Naive thymus-derived CD8-positive, alpha-beta T cell (primary cell): ENCODE measurements at regions not wholly inside any gene's neighbourhood (a gene's known extent, or its start where the extent isn't known, plus 50 kb on each side); places are given as distances from the start of the nearest gene placed in this dataset.

Experiments used
- ATAC-seq, 2 donors: fragments of 150-1000 bp; cut with Tn5 transposase in 1 of 2; sonication (Bioruptor Pico), chemical (Tn5 transposase) in 1 of 2; 1 replicate in 1 of 2; 2 replicates in 1 of 2; pipeline ENCODE4 v1.10.0; 2021; ENCODE audit warnings: mild to moderate bottlenecking in 2 of 2, moderate library complexity in 2 of 2
- POLR2A ChIA-PET: fragments of 350-600 bp; sonication (Branson Sonifier 250); formaldehyde crosslinking; loops from one replicate; lab custom pipeline; 2021; ENCODE audit warnings: antibody characterized with exemption; lab: Charles Lee
- DNase-seq, 10 donors: peaks; one replicate each; pipeline versions ENCODE4 v3.0.0 to v3.0.0-alpha.2; 2020 to 2022
- H3K27ac Mint-ChIP-seq, 10 donors: one replicate each; pipeline ENCODE4 v1.8.0; 2020 to 2022; ENCODE audit warnings: mild to moderate bottlenecking in 10 of 10, mixed read lengths in 10 of 10, moderate library complexity in 4 of 10, inconsistent platforms in 1 of 10
- H3K27me3 Mint-ChIP-seq, 5 donors: one replicate each; pipeline ENCODE4 v1.8.0; 2021 to 2022; ENCODE audit warnings: mixed read lengths in 5 of 5
- H3K36me3 Mint-ChIP-seq, 3 donors: one replicate each; pipeline ENCODE4 v1.8.0; 2020 to 2022; ENCODE audit warnings: mixed read lengths in 3 of 3, mild to moderate bottlenecking in 2 of 3, inconsistent platforms in 1 of 3
- H3K4me1 Mint-ChIP-seq, 4 donors: one replicate each; pipeline ENCODE4 v1.8.0; 2021 to 2022; ENCODE audit warnings: mixed read lengths in 4 of 4
- H3K4me3 Mint-ChIP-seq, 10 donors: one replicate each; pipeline ENCODE4 v1.8.0; 2020 to 2022; ENCODE audit warnings: mild to moderate bottlenecking in 10 of 10, mixed read lengths in 10 of 10, moderate library complexity in 6 of 10, inconsistent platforms in 1 of 10
- H3K9me3 Mint-ChIP-seq, 9 donors: one replicate each; pipeline ENCODE4 v1.8.0; 2020 to 2022; ENCODE audit warnings: mixed read lengths in 9 of 9, mild to moderate bottlenecking in 3 of 9, inconsistent platforms in 1 of 9, moderate library complexity in 1 of 9

- Mint-ChIP-seq H3K4me3 (no peak overlapping the region), H3K27ac (no peak overlapping the region), H3K27me3 (peaks cover 0 to 4% (median 0%) of the 10 kb centered on the region in 5 donors), H3K36me3 (peaks cover 0 to 8% (median 4%) of the 10 kb centered on the region in 3 donors), H3K9me3 (peaks cover 0 to 15% (median 6%) of the 10 kb centered on the region in 9 donors), H3K4me1 (no peaks in the 10 kb centered on the region)
- DNase-seq = no peak
- ATAC-seq = no peak
- POLR2A ChIA-PET = no interaction called here
Measured at GRCh38 chr1:10848109-10848684, 51.8 kb upstream of the CASZ1 start.

- no peaks in the 10 kb centered on the region for H3K4me1 Mint-ChIP-seq
- H3K27me3 Mint-ChIP-seq = peaks cover 0 to 4% (median 0%) of the 10 kb centered on the region in 5 donors
- H3K27ac Mint-ChIP-seq = no peak overlapping the region
- DNase-seq (no peak), ATAC-seq (no peak)
- H3K9me3 Mint-ChIP-seq = peaks cover 0 to under 1% (median 0%) of the 10 kb centered on the region in 9 donors
- H3K4me3 Mint-ChIP-seq = no peak overlapping the region
- H3K36me3 Mint-ChIP-seq = no peaks in the 10 kb centered on the region
- POLR2A ChIA-PET = no interaction called here
Measured at GRCh38 chr1:10850026-10850425, 53.6 kb upstream of the CASZ1 start.

- no peak for ATAC-seq
- H3K36me3 Mint-ChIP-seq = no peaks in the 10 kb centered on the region
- no peak overlapping the region for H3K27ac Mint-ChIP-seq
- peaks cover 0 to 2% (median 0%) of the 10 kb centered on the region in 9 donors for H3K9me3 Mint-ChIP-seq
- no peaks in the 10 kb centered on the region for H3K4me1 Mint-ChIP-seq
- peaks cover 0 to 4% (median 0%) of the 10 kb centered on the region in 5 donors for H3K27me3 Mint-ChIP-seq
- POLR2A ChIA-PET = no interaction called here
- no peak overlapping the region for H3K4me3 Mint-ChIP-seq
- DNase-seq = peak in 1 of 10 donors; percentile 38
Measured at GRCh38 chr1:10851024-10852013, 54.9 kb upstream of the CASZ1 start.

GRCh38 chr1:10852018-10852417 is 55.6 kb upstream of the CASZ1 start:
- peak in 1 of 10 donors; percentile 43 for DNase-seq
- no peaks in the 10 kb centered on the region for H3K4me1 Mint-ChIP-seq
- ATAC-seq = no peak
- no peaks in the 10 kb centered on the region for H3K36me3 Mint-ChIP-seq
- H3K27me3 Mint-ChIP-seq = peaks cover 0 to 3% (median 0%) of the 10 kb centered on the region in 5 donors
- no peak overlapping the region for H3K4me3 Mint-ChIP-seq
- peaks cover 0 to 2% (median 0%) of the 10 kb centered on the region in 9 donors for H3K9me3 Mint-ChIP-seq
- H3K27ac Mint-ChIP-seq = no peak overlapping the region
- POLR2A ChIA-PET = no interaction called here

DNA sequence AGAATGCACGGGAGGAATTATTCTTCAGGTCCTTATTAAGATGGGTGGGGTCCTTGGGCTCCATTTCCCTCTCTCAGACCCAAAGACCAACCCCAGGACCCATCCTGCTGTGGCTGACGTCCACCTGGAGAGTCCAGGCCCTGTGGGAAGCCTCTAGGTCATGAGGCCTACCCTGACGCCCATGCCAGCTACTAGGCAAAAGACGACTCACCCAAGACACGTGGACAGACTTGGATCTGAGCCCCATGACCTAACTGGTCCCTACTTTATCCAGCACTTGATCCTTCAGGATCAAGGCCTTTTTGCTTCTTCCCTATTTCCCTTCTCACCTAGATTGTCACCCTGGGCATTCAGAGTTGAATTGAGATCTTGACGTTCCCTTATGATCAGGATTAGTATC is 56.0 kb upstream of the CASZ1 start:
- DNase-seq (peak in 1 of 10 donors; percentile 22), ATAC-seq (no peak)
- peaks cover 0 to 3% (median 0%) of the 10 kb centered on the region in 5 donors for H3K27me3 Mint-ChIP-seq
- no peak overlapping the region for H3K27ac Mint-ChIP-seq
- H3K4me1 Mint-ChIP-seq = peaks cover 0 to 2% (median 0%) of the 10 kb centered on the region in 4 donors
- peaks cover 0 to 2% (median 0%) of the 10 kb centered on the region in 9 donors for H3K9me3 Mint-ChIP-seq
- POLR2A ChIA-PET = no interaction called here
- no peak overlapping the region for H3K4me3 Mint-ChIP-seq
- no peaks in the 10 kb centered on the region for H3K36me3 Mint-ChIP-seq

DNA sequence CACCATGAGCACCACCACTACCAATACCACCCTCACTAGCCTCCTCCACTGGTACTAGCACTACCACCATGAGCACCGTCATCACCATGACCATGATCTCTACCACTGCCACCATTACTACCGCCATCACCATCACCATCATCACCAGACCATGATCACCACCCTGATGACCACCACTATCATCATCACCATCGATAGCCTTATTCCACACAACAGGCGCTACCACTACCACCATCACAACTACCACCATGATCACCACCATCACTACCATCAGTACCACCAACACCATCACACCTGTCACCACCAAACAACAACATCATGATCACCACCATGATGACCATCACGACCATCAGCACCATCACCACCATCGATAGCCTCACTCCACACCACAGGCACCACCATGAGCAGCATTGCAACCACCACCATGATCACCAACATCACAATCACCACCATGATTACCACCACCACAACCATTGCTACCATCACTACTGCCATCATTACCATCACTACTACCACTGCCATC is 56.6 kb upstream of the CASZ1 start:
- ATAC-seq = no peak
- Mint-ChIP-seq H3K4me1 (peaks cover 0 to 2% (median 0%) of the 10 kb centered on the region in 4 donors), H3K27me3 (peaks cover 0 to 3% (median 0%) of the 10 kb centered on the region in 5 donors), H3K9me3 (peaks cover 0 to 2% (median 0%) of the 10 kb centered on the region in 9 donors), H3K27ac (no peak overlapping the region), H3K36me3 (no peaks in the 10 kb centered on the region), H3K4me3 (no peak overlapping the region)
- POLR2A ChIA-PET = no interaction called here
- DNase-seq = no peak

DNA sequence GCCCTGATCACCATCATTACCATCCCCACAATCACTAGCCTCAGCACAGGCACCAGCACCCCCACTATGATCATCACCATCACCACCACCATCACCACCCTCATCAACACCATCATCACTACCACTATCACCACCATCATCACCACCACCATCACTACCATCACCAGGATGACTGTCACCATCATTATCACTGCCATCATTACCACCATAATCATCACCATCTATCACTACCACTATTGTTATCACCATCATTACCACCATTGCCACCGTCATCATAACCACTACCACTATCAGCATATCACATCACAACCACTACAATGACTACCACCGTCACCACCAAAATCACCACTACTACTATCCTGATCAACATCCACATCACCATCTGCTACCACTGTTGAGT is 57.3 kb upstream of the CASZ1 start:
- ATAC-seq = no peak
- Mint-ChIP-seq H3K4me1 (peaks cover 0 to 2% (median 0%) of the 10 kb centered on the region in 4 donors), H3K27me3 (peaks cover 0 to 3% (median 0%) of the 10 kb centered on the region in 5 donors), H3K27ac (no peak overlapping the region), H3K9me3 (peaks cover 0 to 2% (median 0%) of the 10 kb centered on the region in 9 donors), H3K4me3 (no peak overlapping the region), H3K36me3 (no peaks in the 10 kb centered on the region)
- DNase-seq = no peak
- POLR2A ChIA-PET = no interaction called here

DNA sequence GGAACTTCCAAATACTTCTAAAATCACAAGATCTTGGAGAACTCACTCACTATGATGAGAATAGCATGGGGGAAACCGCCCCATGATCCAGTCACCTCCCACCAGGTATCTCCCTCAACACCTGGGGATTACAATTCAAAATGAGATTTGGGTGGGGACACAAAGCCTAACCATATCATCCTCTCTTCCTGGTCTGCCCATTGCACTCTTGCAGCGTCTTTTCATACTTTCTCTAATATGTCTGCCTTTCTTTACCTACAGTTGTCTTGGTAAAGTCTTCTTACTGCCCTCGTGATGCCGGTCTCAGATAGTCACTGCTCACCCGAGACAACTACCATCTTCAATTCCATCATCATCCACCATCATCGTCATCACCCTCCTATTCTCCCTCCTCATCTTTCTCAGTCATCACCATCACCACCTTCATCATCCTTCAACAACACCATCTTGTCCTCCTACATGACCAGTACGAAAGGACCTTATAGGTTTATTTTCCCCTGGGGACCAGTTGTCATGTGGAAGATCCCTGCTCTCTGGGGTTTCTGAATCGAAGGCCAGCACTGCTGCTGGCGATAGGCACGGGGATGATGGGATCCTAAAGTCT is 58.5 kb upstream of the CASZ1 start:
- ATAC-seq (no peak), DNase-seq (peak in 1 of 10 donors; percentile 8)
- H3K9me3 Mint-ChIP-seq = peaks cover 0 to 2% (median 0%) of the 10 kb centered on the region in 9 donors
- no peaks in the 10 kb centered on the region for H3K36me3 Mint-ChIP-seq
- H3K27ac Mint-ChIP-seq = no peak overlapping the region
- peaks cover 0 to 2% (median 0%) of the 10 kb centered on the region in 4 donors for H3K4me1 Mint-ChIP-seq
- POLR2A ChIA-PET = no interaction called here
- peaks cover 0 to 3% (median 0%) of the 10 kb centered on the region in 5 donors for H3K27me3 Mint-ChIP-seq
- no peak overlapping the region for H3K4me3 Mint-ChIP-seq

DNA sequence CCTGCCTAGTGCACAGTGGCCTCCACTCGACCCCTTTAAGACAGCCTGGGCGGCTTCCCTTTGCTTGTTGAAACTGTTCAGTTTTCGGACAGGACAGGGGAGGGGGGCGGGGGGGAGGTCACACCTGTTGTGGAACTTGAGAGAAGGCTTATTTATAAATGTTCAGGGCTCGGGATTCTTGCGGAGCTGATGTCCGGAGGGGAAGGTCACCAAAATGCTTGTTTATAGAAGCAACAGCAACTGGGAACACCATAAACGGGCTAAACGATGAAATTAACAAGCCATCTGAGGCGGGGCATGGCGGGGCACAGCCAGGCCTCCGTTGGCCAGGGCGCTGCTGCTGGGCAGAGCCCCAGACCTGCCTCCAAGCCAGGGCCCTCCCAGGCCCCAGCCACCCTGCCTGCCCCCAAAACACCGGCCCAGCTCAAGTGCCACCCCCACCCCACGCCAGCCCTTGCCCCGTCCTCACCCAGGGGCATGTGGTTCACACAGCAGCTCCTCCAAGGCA is 59.8 kb upstream of the CASZ1 start:
- POLR2A ChIA-PET = no interaction called here
- Mint-ChIP-seq H3K4me3 (no peak overlapping the region), H3K9me3 (peaks cover 0 to 2% (median 0%) of the 10 kb centered on the region in 9 donors), H3K4me1 (peaks cover 0 to 4% (median 0%) of the 10 kb centered on the region in 4 donors), H3K27me3 (peaks cover 0 to 1% (median 0%) of the 10 kb centered on the region in 5 donors), H3K36me3 (no peaks in the 10 kb centered on the region), H3K27ac (no peak overlapping the region)
- DNase-seq (peak in 1 of 10 donors; percentile 58), ATAC-seq (no peak)

DNA sequence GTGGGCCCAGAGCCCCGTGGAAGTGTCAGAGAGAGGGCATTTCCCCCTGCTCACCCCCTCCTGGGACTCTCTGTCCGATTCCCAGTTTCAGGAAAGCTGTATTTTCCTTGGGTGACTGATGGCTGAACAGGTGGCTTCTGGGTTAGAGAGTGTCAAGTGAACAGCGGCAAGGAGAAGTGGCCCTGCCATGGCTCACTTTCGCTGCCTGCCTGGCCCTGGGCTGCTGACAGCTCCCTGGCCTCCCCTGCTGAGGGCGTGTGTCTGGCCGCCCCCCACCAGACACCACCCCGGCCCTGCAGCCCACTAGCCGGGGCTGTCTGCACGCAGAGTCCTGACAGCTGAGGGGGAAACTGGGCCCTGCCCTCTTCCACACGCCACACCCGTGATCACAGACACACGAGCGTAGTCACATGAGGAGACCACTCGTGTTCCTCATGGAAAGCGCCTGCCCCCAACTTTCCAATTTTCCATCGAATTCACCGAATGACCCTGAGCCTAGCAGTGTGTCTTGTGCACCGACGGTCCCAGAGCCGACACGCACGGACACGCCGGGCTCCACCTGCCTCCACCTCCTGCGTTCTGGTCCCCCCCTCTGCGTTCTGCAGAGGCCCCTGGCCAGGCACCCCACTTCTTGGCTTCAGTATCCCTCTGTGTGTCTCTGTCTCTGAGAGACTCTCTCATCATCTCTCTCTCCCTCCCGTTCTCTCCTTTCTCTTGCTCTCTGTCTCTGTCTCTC is 60.6 kb upstream of the CASZ1 start:
- no peak overlapping the region for H3K4me3 Mint-ChIP-seq
- peaks cover 0 to 2% (median 0%) of the 10 kb centered on the region in 9 donors for H3K9me3 Mint-ChIP-seq
- no peak overlapping the region for H3K27ac Mint-ChIP-seq
- ATAC-seq (no peak), DNase-seq (no peak)
- H3K4me1 Mint-ChIP-seq = peaks cover 0 to 4% (median 0%) of the 10 kb centered on the region in 4 donors
- H3K27me3 Mint-ChIP-seq = peaks cover 0 to 1% (median 0%) of the 10 kb centered on the region in 5 donors
- POLR2A ChIA-PET = no interaction called here
- no peaks in the 10 kb centered on the region for H3K36me3 Mint-ChIP-seq

GRCh38 chr1:10857687-10858086 is 61.2 kb upstream of the CASZ1 start:
- H3K27ac Mint-ChIP-seq = no peak overlapping the region
- DNase-seq (no peak), ATAC-seq (no peak)
- POLR2A ChIA-PET = no interaction called here
- peaks cover 0 to 2% (median 0%) of the 10 kb centered on the region in 9 donors for H3K9me3 Mint-ChIP-seq
- H3K4me3 Mint-ChIP-seq = no peak overlapping the region
- H3K27me3 Mint-ChIP-seq = peaks cover 0 to 1% (median 0%) of the 10 kb centered on the region in 5 donors
- no peaks in the 10 kb centered on the region for H3K36me3 Mint-ChIP-seq
- peaks cover 0 to 4% (median 0%) of the 10 kb centered on the region in 4 donors for H3K4me1 Mint-ChIP-seq

DNA sequence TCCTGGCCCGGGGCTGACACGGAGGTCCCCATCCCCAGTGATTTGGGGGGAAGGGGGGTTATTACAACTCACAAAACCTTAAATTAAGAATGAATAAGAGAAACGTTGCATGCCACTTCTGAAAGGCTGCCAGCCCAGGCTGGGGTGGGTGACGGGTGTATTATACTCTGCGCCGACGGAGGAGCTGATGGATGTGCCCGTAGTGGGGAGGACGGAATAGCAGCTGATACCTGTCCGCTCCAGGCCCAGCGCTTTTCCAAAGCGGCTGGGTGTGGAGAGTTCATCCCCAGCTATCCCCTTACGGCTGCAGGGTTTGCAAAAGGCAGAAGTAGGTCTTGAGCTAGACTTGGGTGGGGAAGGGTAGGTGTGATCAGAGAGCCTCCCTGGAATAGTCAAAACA is 63.8 kb upstream of the CASZ1 start:
- Mint-ChIP-seq H3K4me1 (peaks cover 2 to 9% (median 4%) of the 10 kb centered on the region in 4 donors), H3K9me3 (no peaks in the 10 kb centered on the region), H3K4me3 (no peak overlapping the region), H3K27ac (no peak overlapping the region), H3K27me3 (peaks cover 1 to 22% (median 3%) of the 10 kb centered on the region in 5 donors), H3K36me3 (no peaks in the 10 kb centered on the region)
- no peak for DNase-seq
- no peak for ATAC-seq
- POLR2A ChIA-PET = no interaction called here
